GDM1 (cell line): ENCODE measurements at regions not wholly inside any gene's neighbourhood (a gene's known extent, or its start where the extent isn't known, plus 50 kb on each side); places are given as distances from the start of the nearest gene placed in this dataset.
"Not testable (repeated sequence)": the region's sequence is repeated elsewhere in the genome, so short reads cannot be mapped to it uniquely, and the experiment has no call there.

Source experiments
- DNase-seq: peaks from one replicate; lab custom pipeline; 2025; lab: John Stamatoyannopoulos, UW

GRCh38 chr5:36390640-36391039 lies 88.9 kb upstream of the RANBP3L start:
- peak; percentile 27 for DNase-seq

GRCh38 chr5:36392186-36392585 lies 90.5 kb upstream of the RANBP3L start:
- no peak for DNase-seq

- DNase-seq: no peak
These were observed 91.1 kb upstream of the RANBP3L start for GRCh38 chr5:36392818-36393217.

- DNase-seq: no peak
These were observed 92.1 kb upstream of the RANBP3L start for GRCh38 chr5:36393656-36394428.

GRCh38 chr5:36395260-36395659 lies 93.6 kb upstream of the RANBP3L start:
- DNase-seq: no peak

- DNase-seq: not testable (repeated sequence)
These were observed 94.2 kb upstream of the RANBP3L start for GRCh38 chr5:36395947-36396346.

- DNase-seq: no peak
These were observed 94.9 kb upstream of the RANBP3L start for GRCh38 chr5:36396640-36397039.

GRCh38 chr5:36397901-36398536 lies 96.3 kb upstream of the RANBP3L start:
- peak; percentile 14 for DNase-seq

GRCh38 chr5:36402512-36402906 lies 100.8 kb upstream of the RANBP3L start:
- DNase-seq: no peak

GRCh38 chr5:36403632-36404311 lies 102.1 kb upstream of the RANBP3L start:
- peak; percentile 77 for DNase-seq

- DNase-seq: no peak
These were observed 104.3 kb upstream of the RANBP3L start for GRCh38 chr5:36406023-36406422.

GRCh38 chr5:36407396-36407795 lies 105.7 kb upstream of the RANBP3L start:
- no peak for DNase-seq

GRCh38 chr5:36409711-36410110 lies 108.0 kb upstream of the RANBP3L start:
- not testable (repeated sequence) for DNase-seq

GRCh38 chr5:36410672-36411071 lies 109.0 kb upstream of the RANBP3L start:
- not testable (repeated sequence) for DNase-seq

- peak; percentile 25 for DNase-seq
These were observed 113.2 kb upstream of the RANBP3L start for GRCh38 chr5:36414869-36415282.

GRCh38 chr5:36416605-36417004 lies 114.9 kb upstream of the RANBP3L start:
- no peak for DNase-seq

- DNase-seq: no peak
These were observed 115.5 kb upstream of the RANBP3L start for GRCh38 chr5:36417221-36417620.

- DNase-seq: no peak
These were observed 116.0 kb upstream of the RANBP3L start for GRCh38 chr5:36417668-36418067.

- no peak for DNase-seq
These were observed 116.7 kb upstream of the RANBP3L start for GRCh38 chr5:36418152-36418979.

GRCh38 chr5:36421256-36421655 lies 119.6 kb upstream of the RANBP3L start:
- DNase-seq: no peak

- no peak for DNase-seq
These were observed 121.2 kb upstream of the RANBP3L start for GRCh38 chr5:36422952-36423351.
